Upper lobe of left lung (tissue), 4 donors: ENCODE measurements at regions not wholly inside any gene's neighbourhood (a gene's known extent, or its start where the extent isn't known, plus 50 kb on each side); places are given as distances from the start of the nearest gene placed in this dataset.
"Not testable (repeated sequence)": the region's sequence is repeated elsewhere in the genome, so short reads cannot be mapped to it uniquely, and the experiment has no call there.

ENCODE experiments used
- POLR2A ChIP-seq, 4 donors: fragments of 450-650 bp; IDR thresholded peaks; one replicate each; pipeline ENCODE4 v1.5.1; 2016 to 2017; ENCODE audit warnings: antibody characterized with exemption in 4 of 4, mild to moderate bottlenecking in 2 of 4
- TF ChIP-seq, protein P1 (sequence below), 6 experiments: fragments of 450-650 bp in 4 of 6; fragments of 200-600 bp in 2 of 6; sonication (generic) in 2 of 6; IDR thresholded peaks; one replicate each; pipeline ENCODE4 v1.5.1; 2016 to 2019; ENCODE audit warnings: antibody characterized with exemption in 6 of 6

DNA sequence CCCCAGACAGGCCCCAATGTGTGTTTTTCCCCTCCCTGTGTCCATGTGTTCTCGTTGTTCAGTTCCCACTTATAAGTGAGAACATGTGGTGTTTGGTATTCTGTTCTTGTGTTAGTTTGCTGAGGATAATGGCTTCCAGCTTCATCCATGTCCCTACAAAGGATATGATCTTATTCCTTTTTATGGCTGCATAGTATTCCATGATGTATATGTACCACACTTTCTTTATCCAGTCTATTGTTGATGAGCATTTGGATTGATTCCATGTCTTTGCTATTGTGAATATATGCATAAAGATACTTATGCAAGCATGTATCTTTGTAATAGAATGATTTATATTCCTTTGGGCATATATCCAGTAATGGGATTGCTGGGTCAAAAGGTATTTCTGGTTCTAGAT lies 125.3 kb downstream of the GATA3 start:
- TF ChIP-seq, protein P1, sequence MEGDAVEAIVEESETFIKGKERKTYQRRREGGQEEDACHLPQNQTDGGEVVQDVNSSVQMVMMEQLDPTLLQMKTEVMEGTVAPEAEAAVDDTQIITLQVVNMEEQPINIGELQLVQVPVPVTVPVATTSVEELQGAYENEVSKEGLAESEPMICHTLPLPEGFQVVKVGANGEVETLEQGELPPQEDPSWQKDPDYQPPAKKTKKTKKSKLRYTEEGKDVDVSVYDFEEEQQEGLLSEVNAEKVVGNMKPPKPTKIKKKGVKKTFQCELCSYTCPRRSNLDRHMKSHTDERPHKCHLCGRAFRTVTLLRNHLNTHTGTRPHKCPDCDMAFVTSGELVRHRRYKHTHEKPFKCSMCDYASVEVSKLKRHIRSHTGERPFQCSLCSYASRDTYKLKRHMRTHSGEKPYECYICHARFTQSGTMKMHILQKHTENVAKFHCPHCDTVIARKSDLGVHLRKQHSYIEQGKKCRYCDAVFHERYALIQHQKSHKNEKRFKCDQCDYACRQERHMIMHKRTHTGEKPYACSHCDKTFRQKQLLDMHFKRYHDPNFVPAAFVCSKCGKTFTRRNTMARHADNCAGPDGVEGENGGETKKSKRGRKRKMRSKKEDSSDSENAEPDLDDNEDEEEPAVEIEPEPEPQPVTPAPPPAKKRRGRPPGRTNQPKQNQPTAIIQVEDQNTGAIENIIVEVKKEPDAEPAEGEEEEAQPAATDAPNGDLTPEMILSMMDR (IDR thresholded peaks at IDR 0.05) = not testable (repeated sequence)
- TF ChIP-seq POLR2A (IDR thresholded peaks at IDR 0.05) = not testable (repeated sequence)
